Retinal pigment epithelial cell (primary cell): ENCODE measurements at regions not wholly inside any gene's neighbourhood (a gene's known extent, or its start where the extent isn't known, plus 50 kb on each side); places are given as distances from the start of the nearest gene placed in this dataset.

Experiments used
- DNase-seq: peaks from one replicate; pipeline ENCODE4 v3.0.0-alpha.2; 2010; ENCODE audit warnings: low read depth
- H3K4me3 ChIP-seq: 2 replicates; pipeline ENCODE4 v1.5.1; 2011; ENCODE audit warnings: mild to moderate bottlenecking, low read length, control low read depth, moderate library complexity
- TF ChIP-seq, protein P1 (sequence below): conservative IDR thresholded peaks from 2 replicates; pipeline ENCODE4 v1.5.1; 2011; ENCODE audit warnings: low read depth, low read length, control low read depth, inconsistent platforms

DNA sequence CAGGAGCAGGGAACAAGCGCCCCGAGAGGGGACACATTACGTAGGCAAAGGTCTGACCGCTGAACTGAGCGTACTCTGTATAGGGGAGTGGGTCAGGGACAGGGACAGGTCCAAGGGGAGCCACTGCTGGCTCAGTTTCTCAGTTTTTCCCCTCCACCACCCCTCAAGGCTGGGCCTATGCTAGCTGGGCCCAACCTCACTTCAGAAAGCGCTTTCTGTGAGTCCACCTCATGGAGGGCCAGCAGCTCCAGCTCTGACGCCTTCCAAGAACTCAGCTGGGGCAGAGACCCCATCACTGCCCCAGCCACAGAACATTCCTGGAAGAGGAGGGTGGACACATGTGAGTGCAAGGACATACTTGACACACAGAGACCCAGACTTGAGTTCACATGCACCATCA, 242.0 kb downstream of the FOXD2 start:
- no peak overlapping the region for H3K4me3 ChIP-seq
- TF ChIP-seq, protein P1, sequence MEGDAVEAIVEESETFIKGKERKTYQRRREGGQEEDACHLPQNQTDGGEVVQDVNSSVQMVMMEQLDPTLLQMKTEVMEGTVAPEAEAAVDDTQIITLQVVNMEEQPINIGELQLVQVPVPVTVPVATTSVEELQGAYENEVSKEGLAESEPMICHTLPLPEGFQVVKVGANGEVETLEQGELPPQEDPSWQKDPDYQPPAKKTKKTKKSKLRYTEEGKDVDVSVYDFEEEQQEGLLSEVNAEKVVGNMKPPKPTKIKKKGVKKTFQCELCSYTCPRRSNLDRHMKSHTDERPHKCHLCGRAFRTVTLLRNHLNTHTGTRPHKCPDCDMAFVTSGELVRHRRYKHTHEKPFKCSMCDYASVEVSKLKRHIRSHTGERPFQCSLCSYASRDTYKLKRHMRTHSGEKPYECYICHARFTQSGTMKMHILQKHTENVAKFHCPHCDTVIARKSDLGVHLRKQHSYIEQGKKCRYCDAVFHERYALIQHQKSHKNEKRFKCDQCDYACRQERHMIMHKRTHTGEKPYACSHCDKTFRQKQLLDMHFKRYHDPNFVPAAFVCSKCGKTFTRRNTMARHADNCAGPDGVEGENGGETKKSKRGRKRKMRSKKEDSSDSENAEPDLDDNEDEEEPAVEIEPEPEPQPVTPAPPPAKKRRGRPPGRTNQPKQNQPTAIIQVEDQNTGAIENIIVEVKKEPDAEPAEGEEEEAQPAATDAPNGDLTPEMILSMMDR = no peak
- no peak for DNase-seq

DNA sequence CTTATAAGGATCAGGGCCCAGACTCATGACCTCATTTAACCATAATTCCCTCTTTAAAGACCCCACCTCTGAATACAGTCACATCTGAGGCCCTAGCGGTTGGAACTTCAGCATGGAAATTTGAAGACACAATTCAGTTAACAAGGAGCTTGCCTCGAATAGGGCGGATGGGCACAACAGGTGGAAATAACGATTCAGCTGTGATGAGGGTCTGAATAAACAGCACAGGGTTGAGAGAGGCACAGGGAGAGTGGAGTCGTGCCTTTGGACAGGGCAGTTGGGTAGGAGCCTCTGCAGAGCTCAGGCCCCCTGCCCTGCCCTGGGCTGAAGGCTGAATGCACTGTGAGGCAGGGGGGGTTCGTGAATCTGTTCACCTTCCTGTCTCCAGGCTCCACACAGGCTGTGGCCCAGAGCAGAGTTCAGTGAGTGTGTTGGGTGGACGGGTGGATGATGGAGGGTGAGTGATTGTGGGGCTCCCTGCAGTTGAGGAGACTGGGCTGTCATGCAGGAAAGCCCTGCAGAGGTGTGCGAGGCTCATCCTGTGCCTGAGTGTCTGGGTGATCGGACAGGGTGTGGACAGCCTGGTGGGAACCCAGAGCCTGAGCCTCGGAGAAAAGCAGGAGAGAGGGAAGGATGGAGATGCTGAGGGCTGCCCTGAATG, 243.1 kb downstream of the FOXD2 start:
- DNase-seq = no peak
- TF ChIP-seq, protein P1 = no peak
- H3K4me3 ChIP-seq = no peak overlapping the region

DNA sequence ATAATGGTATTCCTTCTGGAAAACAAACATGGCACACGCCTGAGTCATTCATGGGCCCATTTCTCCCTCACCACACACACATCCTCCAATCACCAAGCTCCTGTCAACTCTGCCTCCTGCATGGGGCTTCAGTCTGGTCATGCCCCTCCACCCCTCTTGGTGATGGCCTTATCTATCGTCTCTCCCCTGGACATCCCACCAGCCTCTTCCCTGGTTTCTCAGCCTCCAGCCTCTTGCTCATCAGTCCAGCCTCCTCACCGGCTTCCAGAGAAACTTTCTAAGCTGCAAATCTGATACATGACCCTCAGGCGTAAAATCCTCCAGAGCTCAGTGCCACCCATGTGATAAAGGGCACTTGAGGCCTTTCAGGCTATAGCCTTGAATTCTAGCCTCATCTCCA, 243.9 kb downstream of the FOXD2 start:
- DNase-seq = no peak
- TF ChIP-seq, protein P1 = no peak
- no peak overlapping the region for H3K4me3 ChIP-seq

DNA sequence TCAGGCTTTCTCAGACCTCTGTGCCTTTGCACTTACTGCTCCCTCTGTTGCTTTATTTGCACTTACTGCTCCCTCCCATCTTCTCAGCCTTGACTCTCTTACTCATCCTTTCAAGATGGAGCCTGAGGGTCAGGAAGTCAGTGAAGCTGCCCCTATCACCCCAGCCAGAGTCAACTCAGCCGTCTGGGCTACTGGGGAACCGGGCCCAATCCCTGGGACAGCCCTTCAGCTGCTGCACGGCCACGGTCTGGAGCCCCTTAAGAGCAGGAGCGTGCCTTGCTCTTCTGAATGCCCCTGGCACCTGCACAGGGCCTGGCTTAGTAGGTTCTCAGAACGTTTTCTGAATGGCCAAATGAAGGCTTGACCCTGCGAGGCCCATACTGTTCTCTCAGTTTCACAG, 244.4 kb downstream of the FOXD2 start:
- TF ChIP-seq, protein P1 = no peak
- no peak overlapping the region for H3K4me3 ChIP-seq
- DNase-seq = no peak

DNA sequence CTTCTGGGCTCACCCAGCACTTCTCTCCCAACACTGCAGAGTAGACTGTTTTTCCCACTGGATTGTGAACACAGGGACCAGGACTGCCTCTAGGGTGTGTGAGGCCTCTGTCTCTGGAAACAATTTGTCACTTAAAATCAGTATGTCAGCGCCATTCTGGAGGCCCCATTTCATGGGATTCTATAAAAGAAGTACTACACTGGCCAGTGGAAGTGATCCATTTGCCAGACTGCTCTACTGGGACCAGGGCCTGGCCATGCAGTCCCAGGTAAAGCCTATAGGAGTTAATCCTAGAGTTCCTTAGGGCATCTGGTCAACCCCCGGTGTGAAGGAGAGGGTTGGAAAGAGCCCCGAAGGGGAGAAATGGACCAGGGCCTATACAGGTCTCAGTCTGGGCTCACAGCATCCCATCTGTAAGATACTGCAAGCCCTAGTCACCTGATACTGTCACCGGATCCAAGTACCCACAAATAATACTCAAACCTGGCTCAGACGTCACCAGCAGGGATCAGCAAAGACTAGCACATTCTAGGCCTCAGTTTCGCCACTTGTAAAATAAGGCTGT, 245.0 kb downstream of the FOXD2 start:
- DNase-seq = no peak
- TF ChIP-seq, protein P1 = no peak
- no peak overlapping the region for H3K4me3 ChIP-seq

DNA sequence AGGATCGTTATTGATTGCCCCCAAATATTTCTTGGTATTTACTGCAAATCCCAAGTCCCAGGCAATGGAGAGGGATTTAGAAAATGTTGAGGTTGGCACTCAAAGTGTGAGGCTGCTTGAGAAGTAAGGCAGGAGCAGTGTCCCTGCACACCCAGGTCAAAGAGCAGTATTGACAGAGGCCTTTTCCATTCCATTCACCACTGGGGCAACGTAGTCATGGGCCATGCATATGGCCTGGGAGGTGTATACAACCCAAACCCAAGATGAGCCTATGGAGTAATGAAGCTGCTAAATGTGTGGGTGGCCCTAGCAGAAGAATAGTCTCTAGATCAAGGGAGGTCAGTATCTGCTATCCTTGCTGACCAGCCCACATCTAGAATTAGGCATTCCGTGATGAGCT, 245.6 kb downstream of the FOXD2 start:
- H3K4me3 ChIP-seq = no peak overlapping the region
- TF ChIP-seq, protein P1 = no peak
- no peak for DNase-seq

DNA sequence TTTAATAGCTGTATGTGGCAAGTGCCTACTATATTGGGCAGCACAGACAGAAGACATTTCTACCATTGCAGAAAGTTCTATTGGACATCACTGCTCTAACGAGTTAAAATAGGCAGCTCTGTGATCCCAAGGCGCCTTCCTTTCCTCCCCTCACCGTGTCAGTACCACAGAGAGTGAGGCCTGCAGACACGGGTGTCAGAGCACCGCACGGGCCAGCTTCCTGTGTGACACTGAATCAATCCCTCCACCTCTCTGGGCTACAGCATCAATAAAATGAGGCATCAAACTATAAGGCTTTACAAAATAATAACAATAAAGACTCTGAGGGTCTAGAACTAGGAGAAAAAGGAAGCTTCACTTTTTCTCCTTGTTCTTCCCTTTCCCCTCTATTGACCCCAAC, 246.7 kb downstream of the FOXD2 start:
- no peak overlapping the region for H3K4me3 ChIP-seq
- TF ChIP-seq, protein P1 = no peak
- no peak for DNase-seq
